AML-193 (cell line): ENCODE measurements at regions not wholly inside any gene's neighbourhood (a gene's known extent, or its start where the extent isn't known, plus 50 kb on each side); places are given as distances from the start of the nearest gene placed in this dataset.
"Not testable (repeated sequence)": the region's sequence is repeated elsewhere in the genome, so short reads cannot be mapped to it uniquely, and the experiment has no call there.

Source experiments
- DNase-seq, 2 experiments: peaks; one replicate each; lab custom pipeline; 2025; lab: John Stamatoyannopoulos, UW

- no peak for DNase-seq
Observed at GRCh38 chr5:30479104-30479503, 714.4 kb upstream of the CDH6 start.

DNA sequence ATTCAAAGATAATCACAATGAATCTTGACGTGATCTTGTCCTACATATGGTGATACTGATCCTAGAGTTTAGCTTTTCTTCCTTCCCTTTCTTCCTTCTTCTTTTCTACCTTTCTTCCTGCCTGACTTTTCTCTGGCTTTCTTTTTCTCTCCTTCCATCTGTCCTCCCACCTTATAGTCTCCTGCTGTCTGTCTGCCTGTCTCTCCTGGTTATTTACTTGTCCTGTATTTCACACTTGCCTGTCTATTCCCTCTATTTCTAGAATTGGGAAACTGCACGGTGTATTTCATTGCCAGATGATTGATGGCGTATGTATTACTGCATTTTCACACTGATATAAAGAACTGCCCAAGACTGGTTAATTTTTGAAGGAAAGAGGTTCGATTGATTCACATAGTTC is 718.1 kb upstream of the CDH6 start:
- no peak for DNase-seq

- no peak for DNase-seq
Observed at GRCh38 chr5:30469691-30470090, 723.8 kb upstream of the CDH6 start.

DNA sequence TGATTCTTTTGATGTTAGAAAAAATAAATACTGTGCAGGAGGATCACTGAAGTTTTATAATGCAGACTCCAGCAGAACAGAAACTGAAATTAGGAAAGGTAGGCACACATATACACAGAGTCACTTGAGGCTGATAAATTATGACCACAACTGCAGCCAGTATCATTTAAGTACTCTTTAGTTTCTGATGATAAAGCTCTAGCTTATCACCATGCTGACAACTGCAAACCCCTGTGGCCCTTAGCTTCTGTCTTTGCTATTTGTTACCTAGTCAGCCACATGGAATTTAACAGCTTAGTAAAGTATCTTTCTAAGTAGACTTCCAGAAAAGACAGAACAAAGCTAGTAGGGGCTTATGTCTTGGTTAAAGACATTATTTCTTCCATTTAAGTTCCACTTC is 734.8 kb upstream of the CDH6 start:
- DNase-seq: no peak

DNA sequence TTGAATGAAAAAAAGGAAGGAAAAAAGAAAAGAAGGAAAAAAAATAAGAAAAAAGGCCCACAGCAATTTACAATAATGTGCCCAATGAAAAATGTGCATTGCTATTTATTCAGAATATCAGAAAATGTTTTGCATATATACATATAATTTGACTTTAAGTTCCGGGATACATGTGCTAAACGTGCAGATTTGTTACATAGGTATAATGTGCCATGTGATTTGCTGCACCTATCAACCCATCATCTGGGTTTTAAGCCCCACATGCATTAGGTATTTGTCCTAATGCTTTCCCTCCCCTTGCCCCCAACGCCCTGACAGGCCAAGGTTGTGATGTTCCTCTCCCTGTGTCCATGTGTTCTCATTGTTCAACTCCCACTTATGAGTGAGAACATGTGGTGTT is 738.0 kb upstream of the CDH6 start:
- not testable (repeated sequence) for DNase-seq

GRCh38 chr5:30453168-30453567 is 740.3 kb upstream of the CDH6 start:
- no peak for DNase-seq

DNA sequence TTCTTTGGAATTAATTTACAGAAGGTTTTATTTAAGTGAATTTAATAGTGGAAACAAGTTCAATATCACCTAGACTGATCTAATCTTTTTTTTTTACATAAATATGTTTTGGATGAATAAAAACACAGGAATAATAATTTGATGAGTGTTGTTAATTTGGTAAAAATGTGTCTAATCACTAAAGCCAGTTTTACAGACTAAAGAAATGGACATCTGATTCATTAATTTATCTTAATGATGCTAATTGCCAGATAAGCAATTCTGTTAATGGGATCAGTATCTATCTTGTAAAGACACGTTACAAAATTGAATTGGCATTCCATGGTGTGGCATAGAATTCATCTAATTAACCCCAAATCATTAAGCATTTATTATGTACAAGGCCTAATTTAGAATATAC is 743.3 kb upstream of the CDH6 start:
- DNase-seq: no peak

DNA sequence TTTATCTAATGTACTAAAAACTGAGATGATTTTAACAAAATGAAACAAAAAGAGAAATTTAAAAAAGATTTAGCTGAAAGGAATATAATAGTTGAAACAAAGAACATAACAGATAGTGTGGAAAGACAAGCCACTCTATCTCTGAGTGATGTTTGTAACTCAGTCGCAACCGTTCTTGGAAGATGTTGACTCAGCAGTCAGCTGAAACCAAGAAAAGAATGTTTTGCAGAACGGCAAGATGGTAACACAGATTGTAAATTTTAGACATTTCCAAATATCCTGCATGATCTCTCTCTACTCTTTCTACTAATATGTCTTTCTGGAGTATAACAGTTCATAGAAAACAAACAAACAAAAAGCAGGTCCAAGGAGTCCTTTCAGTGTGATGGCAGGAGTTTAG is 746.1 kb upstream of the CDH6 start:
- no peak for DNase-seq

DNA sequence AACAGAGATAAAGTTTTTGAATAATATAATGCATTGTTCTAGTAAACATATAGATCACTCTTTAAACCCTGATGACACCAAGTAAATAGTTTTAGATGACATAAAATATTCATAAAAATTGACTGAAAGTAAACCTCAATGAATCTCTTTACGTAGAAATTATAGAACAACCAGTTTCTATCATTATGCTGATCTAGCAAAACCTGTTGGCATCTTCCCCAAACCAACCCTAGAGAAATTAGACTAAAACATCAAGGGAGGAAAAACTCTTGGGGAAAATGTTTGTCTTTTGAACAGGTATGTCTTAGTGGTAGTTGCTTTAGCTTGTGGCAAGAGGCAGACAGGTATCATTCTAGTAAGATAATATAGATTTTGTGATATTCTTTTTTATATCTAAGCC is 747.0 kb upstream of the CDH6 start:
- no peak for DNase-seq

- no peak for DNase-seq
Observed at GRCh38 chr5:30438785-30439184, 754.7 kb upstream of the CDH6 start.

DNA sequence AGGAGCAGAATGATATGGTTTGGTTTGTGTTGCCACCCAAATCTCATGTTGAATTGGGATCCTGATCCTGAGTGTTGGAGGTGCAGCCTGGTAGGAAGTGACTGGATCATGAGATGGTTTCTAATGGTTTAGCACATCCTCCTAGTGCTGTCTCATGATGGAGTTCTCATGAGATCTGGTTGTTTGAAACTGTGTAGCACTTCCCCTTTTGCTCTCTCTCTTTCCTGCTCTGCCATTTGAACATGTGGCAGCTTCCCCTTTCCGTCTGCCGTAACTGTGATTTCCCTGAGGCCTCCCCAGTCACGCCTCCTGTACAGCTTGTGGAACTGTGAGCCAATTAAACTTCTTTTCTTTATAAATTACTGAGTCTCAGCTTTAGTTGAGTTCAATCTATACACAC is 756.8 kb upstream of the CDH6 start:
- peak; percentile 62 to 66 for DNase-seq

GRCh38 chr5:30428866-30429407 is 764.5 kb upstream of the CDH6 start:
- DNase-seq: not testable (repeated sequence)

- DNase-seq: no peak
Observed at GRCh38 chr5:30414078-30414477, 779.4 kb upstream of the CDH6 start.

- DNase-seq: no peak
Observed at GRCh38 chr5:30413540-30413939, 779.9 kb upstream of the CDH6 start.

DNA sequence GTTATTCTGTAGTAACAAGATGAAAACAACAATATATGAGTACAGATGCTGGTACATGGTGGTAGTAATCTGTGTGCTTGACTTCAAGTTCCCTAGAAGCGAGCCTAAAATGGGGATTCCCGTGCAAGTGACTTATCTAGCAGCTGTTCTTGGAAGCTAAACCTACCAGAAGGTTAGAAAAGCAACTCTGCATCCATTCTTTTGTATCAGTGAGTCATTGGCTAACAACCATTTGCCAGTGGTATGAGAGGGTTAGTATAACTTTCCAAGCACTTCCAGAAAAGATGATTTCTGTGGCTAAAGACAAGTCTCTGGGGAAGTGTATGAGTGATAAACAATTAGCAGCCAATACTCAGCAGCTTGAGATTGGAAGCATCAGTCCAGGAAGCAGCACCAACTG is 787.7 kb upstream of the CDH6 start:
- DNase-seq: no peak

- peak in 1 of 2 experiments; percentile 5 for DNase-seq
Observed at GRCh38 chr5:30401479-30402058, 791.9 kb upstream of the CDH6 start.

DNA sequence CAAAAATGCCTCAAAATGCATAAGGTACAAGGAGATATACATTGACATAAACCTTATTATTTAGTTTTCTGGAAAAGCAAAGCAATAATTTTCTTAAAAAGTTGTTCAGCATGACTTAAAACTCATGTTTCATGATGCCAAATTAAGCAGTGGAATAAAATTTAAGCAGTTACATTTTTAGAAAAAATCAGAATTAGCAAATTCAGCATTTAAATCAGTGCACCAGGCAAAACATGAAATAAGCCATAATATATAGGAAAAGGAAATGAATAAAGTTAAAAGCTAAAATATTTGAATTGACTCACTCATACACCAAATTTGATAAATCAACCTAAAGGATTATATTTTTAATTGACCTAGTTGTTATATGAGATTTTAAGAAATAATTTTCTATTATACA is 795.1 kb upstream of the CDH6 start:
- DNase-seq: no peak

- DNase-seq: no peak
Observed at GRCh38 chr5:30392897-30393296, 800.6 kb upstream of the CDH6 start.

- DNase-seq: no peak
Observed at GRCh38 chr5:30390095-30390494, 803.4 kb upstream of the CDH6 start.

GRCh38 chr5:30387974-30388632 is 805.4 kb upstream of the CDH6 start:
- DNase-seq: no peak

GRCh38 chr5:30385754-30386153 is 807.7 kb upstream of the CDH6 start:
- DNase-seq: no peak

DNA sequence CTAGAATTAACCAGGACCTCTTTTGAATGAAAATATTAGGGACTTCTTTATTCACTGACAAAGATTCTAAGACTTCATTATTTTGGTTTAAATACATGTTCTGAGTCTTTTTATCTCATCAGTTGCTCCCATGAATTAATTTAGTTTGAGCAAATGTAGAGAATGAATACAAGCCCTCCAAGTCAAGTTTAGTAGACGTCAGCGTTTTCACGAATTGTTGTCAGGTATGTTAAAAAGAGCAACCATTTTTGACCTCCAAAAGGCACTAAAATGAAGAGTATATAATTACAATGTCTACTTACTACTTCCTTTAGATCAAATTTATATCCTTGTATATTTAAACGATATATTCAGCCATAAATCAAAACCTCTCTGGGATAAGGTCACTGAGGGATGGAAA is 809.3 kb upstream of the CDH6 start:
- DNase-seq: no peak

DNA sequence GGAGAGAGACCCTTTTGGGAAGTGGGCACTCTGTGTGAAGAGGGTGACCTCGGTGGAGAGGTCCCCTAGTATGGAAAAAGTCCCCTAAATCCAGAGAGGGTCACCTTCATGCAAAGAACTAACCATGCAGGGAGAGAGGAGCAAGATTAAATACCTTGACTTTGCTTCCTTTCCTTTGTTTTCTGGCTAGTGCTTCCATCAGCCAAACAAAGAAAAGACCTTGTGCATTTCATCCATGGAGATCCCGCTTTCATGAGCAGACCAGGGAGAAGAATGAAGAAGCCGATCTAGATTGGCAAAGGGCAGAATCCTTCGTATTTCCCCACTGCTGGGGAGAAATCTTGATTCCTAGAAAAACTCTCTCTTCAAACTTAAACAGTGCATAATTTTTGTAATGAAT is 813.3 kb upstream of the CDH6 start:
- no peak for DNase-seq

DNA sequence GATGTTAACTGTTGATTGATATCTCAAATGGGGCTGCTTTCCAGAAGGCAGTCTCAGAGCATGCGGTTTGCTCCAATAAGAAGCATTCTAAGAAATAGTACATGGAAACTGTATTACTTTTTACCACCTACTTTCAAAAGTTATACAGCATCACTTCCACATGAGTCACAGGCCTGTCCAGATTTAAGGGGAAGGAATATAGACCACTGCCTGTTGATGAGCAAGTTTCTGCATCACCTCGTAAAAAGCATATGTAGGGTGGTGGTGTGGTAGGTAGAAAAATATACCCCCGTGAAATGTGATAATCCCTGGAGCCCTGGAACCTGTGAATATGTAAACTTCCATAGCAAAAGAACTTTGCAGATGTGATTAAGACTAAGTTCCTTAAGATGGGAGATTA is 816.6 kb upstream of the CDH6 start:
- DNase-seq: no peak
